Mesenchymal stem cell (in vitro differentiated cells and primary cell): ENCODE measurements at regions not wholly inside any gene's neighbourhood (a gene's known extent, or its start where the extent isn't known, plus 50 kb on each side); places are given as distances from the start of the nearest gene placed in this dataset.

Experiments
- DNase-seq: peaks from one replicate; pipeline ENCODE4 v3.0.0-alpha.2; 2013
- H2AFZ ChIP-seq: one replicate; pipeline ENCODE4 v1.6.1; 2013; ENCODE audit warnings: low read depth, mild to moderate bottlenecking, control low read depth, inconsistent platforms, low read length, moderate library complexity
- H2AK5ac ChIP-seq: 2 replicates; pipeline ENCODE4 v1.6.1; 2013; ENCODE audit warnings: low read length, moderate library complexity, mild to moderate bottlenecking, inconsistent platforms; ENCODE audit not compliant: severe bottlenecking
- H2BK120ac ChIP-seq: one replicate; pipeline ENCODE4 v1.6.1; 2013; ENCODE audit warnings: low read depth, mild to moderate bottlenecking, inconsistent platforms, low read length, moderate library complexity
- H2BK12ac ChIP-seq, 2 experiments: one replicate each; pipeline ENCODE4 v1.6.1; 2013; ENCODE audit warnings: inconsistent platforms in 2 of 2, low read length in 2 of 2, mild to moderate bottlenecking in 2 of 2, moderate library complexity in 2 of 2, control low read depth in 1 of 2
- H2BK15ac ChIP-seq: one replicate; pipeline ENCODE4 v1.6.1; 2013; ENCODE audit warnings: mild to moderate bottlenecking, low read depth, inconsistent platforms; ENCODE audit not compliant: poor library complexity, severe bottlenecking
- H2BK5ac ChIP-seq: 2 replicates; pipeline ENCODE4 v1.6.1; 2013; ENCODE audit warnings: low read depth, mild to moderate bottlenecking, low read length, control low read depth, inconsistent platforms; ENCODE audit not compliant: poor library complexity, severe bottlenecking
- H3K14ac ChIP-seq, 2 experiments: one replicate each; pipeline ENCODE4 v1.6.1; 2013; ENCODE audit warnings: inconsistent platforms in 2 of 2, low read length in 2 of 2, control low read depth in 1 of 2, mild to moderate bottlenecking in 1 of 2, moderate library complexity in 1 of 2
- H3K18ac ChIP-seq, 2 experiments: one replicate each; pipeline ENCODE4 v1.6.1; 2013; ENCODE audit warnings: inconsistent platforms in 2 of 2, low read length in 2 of 2, control low read depth in 1 of 2, low read depth in 1 of 2, mild to moderate bottlenecking in 1 of 2
- H3K23ac ChIP-seq, 2 experiments: one replicate each; pipeline ENCODE4 v1.6.1; 2013; ENCODE audit warnings: inconsistent platforms in 2 of 2, low read length in 2 of 2, mild to moderate bottlenecking in 2 of 2, moderate library complexity in 2 of 2, control low read depth in 1 of 2
- H3K27ac ChIP-seq: 2 replicates; pipeline ENCODE4 v1.5.1; 2013; ENCODE audit warnings: mild to moderate bottlenecking, moderate library complexity, low read length, control low read depth, inconsistent platforms; ENCODE audit not compliant: poor library complexity, severe bottlenecking
- H3K27me3 ChIP-seq, 2 experiments: 2 replicates each; pipeline versions ENCODE4 v1.6.1 to v1.7.0; 2013; ENCODE audit warnings: low read length in 2 of 2, mild to moderate bottlenecking in 2 of 2, moderate library complexity in 2 of 2, control low read depth in 1 of 2, inconsistent platforms in 1 of 2; ENCODE audit not compliant: control insufficient read depth in 1 of 2, insufficient read depth in 1 of 2
- H3K36me3 ChIP-seq, 2 experiments: 2 replicates each; pipeline versions ENCODE4 v1.6.1 to v1.7.0; 2013; ENCODE audit warnings: low read length in 2 of 2, control low read depth in 1 of 2, inconsistent platforms in 1 of 2, low read depth in 1 of 2, mild to moderate bottlenecking in 1 of 2; ENCODE audit not compliant: insufficient read depth in 2 of 2, control insufficient read depth in 1 of 2
- H3K4ac ChIP-seq, 2 experiments: one replicate each; pipeline ENCODE4 v1.6.1; 2013; ENCODE audit warnings: inconsistent platforms in 2 of 2, low read length in 2 of 2, mild to moderate bottlenecking in 2 of 2, moderate library complexity in 2 of 2, control low read depth in 1 of 2, low read depth in 1 of 2
- H3K4me1 ChIP-seq: 2 replicates; pipeline ENCODE4 v1.6.1; 2013; ENCODE audit warnings: low read depth, low read length, control low read depth; ENCODE audit not compliant: control insufficient read depth, insufficient read depth
- H3K4me2 ChIP-seq: 2 replicates; pipeline ENCODE4 v1.6.1; 2013; ENCODE audit warnings: low read length, mild to moderate bottlenecking, inconsistent platforms; ENCODE audit not compliant: poor library complexity, severe bottlenecking
- H3K4me3 ChIP-seq, 2 experiments: 2 replicates each; pipeline versions ENCODE4 v1.5.1 to v1.7.0; 2013; ENCODE audit warnings: low read length in 2 of 2, mild to moderate bottlenecking in 2 of 2, control low read depth in 1 of 2, low read depth in 1 of 2; ENCODE audit not compliant: insufficient read depth in 1 of 2
- H3K79me1 ChIP-seq: replicated peaks from 2 replicates; pipeline ENCODE4 v1.6.1; 2013; ENCODE audit warnings: mild to moderate bottlenecking, control low read depth, low read length, inconsistent platforms; ENCODE audit not compliant: poor library complexity, severe bottlenecking
- H3K9ac ChIP-seq: 2 replicates; pipeline ENCODE4 v1.7.0; 2013; ENCODE audit warnings: mild to moderate bottlenecking, low read length, moderate library complexity
- H3K9me3 ChIP-seq: 2 replicates; pipeline ENCODE4 v1.7.0; 2013; ENCODE audit warnings: mild to moderate bottlenecking, low read length; ENCODE audit not compliant: control insufficient read depth
- H4K8ac ChIP-seq: one replicate; pipeline ENCODE4 v1.6.1; 2013; ENCODE audit warnings: inconsistent platforms, mild to moderate bottlenecking, low read length, moderate library complexity
- H4K91ac ChIP-seq: one replicate; pipeline ENCODE4 v1.6.1; 2013; ENCODE audit warnings: mild to moderate bottlenecking, low read length, inconsistent platforms
- WGBS: methylation state at CpG from one replicate; pipeline ENCODE4 v1.1.7; 2013; ENCODE audit warnings: mixed read lengths; 5-methylcytosine and 5-hydroxymethylcytosine counted together

GRCh38 chr7:25882151-25882773 lies 269.7 kb upstream of the NFE2L3 start:
- peaks cover 41 to 76% of the 10 kb centered on the region in 2 experiments for H3K27me3 ChIP-seq
- no peak overlapping the region for H2BK120ac ChIP-seq
- H3K4me3 ChIP-seq, result no peak overlapping the region
- no peak overlapping the region for H3K14ac ChIP-seq
- no peaks in the 10 kb centered on the region for H3K9me3 ChIP-seq
- H3K18ac ChIP-seq, result no peak overlapping the region
- H3K4ac ChIP-seq, result no peak overlapping the region
- H3K23ac ChIP-seq, result no peak overlapping the region
- no peak overlapping the region for H2BK15ac ChIP-seq
- H4K91ac ChIP-seq, result no peak overlapping the region
- H3K36me3 ChIP-seq, result no peaks in the 10 kb centered on the region
- no peak overlapping the region for H3K4me2 ChIP-seq
- H3K79me1 ChIP-seq, result no peaks in the 10 kb centered on the region
- H2AK5ac ChIP-seq, result no peak overlapping the region
- no peak overlapping the region for H2BK5ac ChIP-seq
- no peak overlapping the region for H4K8ac ChIP-seq
- 84% methylated on average over 12 of the region's 13 CpGs for WGBS
- H3K9ac ChIP-seq, result no peak overlapping the region
- H3K27ac ChIP-seq, result no peak overlapping the region
- H3K4me1 ChIP-seq, result no peaks in the 10 kb centered on the region
- H2AFZ ChIP-seq, result no peak overlapping the region
- H2BK12ac ChIP-seq, result no peak overlapping the region
- DNase-seq, result no peak

DNA sequence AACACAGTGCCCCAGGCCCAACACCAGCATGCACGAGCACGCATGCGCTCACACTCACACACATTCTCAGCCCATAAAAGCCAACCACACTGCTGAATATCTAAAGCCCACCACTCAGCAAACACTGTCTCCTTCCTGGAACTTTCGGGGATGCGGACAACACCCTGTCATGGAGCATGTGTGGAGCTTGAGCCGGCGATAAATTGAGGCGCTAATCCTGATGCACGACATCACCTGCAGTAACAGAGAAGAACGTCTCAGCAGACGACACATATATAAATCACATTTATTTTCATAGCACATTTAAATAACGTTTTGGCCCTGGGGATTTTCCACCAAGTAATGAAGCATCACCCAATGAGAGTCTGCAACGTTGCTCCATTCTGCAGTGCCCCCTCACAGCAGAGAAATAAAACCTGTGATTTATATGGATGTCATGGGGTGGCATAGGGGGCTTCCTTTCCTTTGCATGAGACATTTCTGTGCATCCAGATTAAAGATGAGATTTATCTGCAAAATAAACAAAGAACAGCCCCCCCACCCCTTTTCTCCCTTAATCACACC lies 267.7 kb upstream of the NFE2L3 start:
- Histone ChIP-seq H3K79me1 (no peaks in the 10 kb centered on the region), H4K8ac (no peak overlapping the region), H2BK120ac (no peak overlapping the region), H2BK15ac (no peak overlapping the region), H3K9ac (no peak overlapping the region), H3K9me3 (no peaks in the 10 kb centered on the region), H2BK5ac (no peak overlapping the region), H3K4ac (no peak overlapping the region), H2BK12ac (no peak overlapping the region), H3K4me2 (no peak overlapping the region), H3K23ac (no peak overlapping the region), H3K14ac (no peak overlapping the region), H4K91ac (no peak overlapping the region), H3K4me3 (no peak overlapping the region), H3K18ac (no peak overlapping the region), H2AFZ (no peak overlapping the region), H3K36me3 (no peaks in the 10 kb centered on the region), H2AK5ac (no peak overlapping the region), H3K27me3 (peaks cover 24 to 72% of the 10 kb centered on the region in 2 experiments), H3K4me1 (no peaks in the 10 kb centered on the region), H3K27ac (no peak overlapping the region)
- no peak for DNase-seq
- 92% methylated on average over 13 of the region's 13 CpGs for WGBS

- no peak overlapping the region for H3K23ac ChIP-seq
- no peak overlapping the region for H2BK15ac ChIP-seq
- H2BK12ac ChIP-seq, result no peak overlapping the region
- H2BK5ac ChIP-seq, result no peak overlapping the region
- H3K4me2 ChIP-seq, result no peak overlapping the region
- H4K91ac ChIP-seq, result no peak overlapping the region
- H3K27ac ChIP-seq, result no peak overlapping the region
- no peak overlapping the region for H2AFZ ChIP-seq
- H3K9me3 ChIP-seq, result no peaks in the 10 kb centered on the region
- no peak overlapping the region for H3K14ac ChIP-seq
- H4K8ac ChIP-seq, result no peak overlapping the region
- no peak overlapping the region for H3K4me3 ChIP-seq
- H3K9ac ChIP-seq, result no peak overlapping the region
- H3K27me3 ChIP-seq, result peaks cover 27 to 74% of the 10 kb centered on the region in 2 experiments
- no peak overlapping the region for H3K4ac ChIP-seq
- H3K79me1 ChIP-seq, result no peaks in the 10 kb centered on the region
- no peaks in the 10 kb centered on the region for H3K36me3 ChIP-seq
- no peak overlapping the region for H3K18ac ChIP-seq
- no peak for DNase-seq
- H2BK120ac ChIP-seq, result no peak overlapping the region
- 77% methylated on average over 7 of the region's 7 CpGs for whole genome bisulfite sequencing
- H3K4me1 ChIP-seq, result no peaks in the 10 kb centered on the region
- no peak overlapping the region for H2AK5ac ChIP-seq
These were observed 266.9 kb upstream of the NFE2L3 start for GRCh38 chr7:25885057-25885576.

DNA sequence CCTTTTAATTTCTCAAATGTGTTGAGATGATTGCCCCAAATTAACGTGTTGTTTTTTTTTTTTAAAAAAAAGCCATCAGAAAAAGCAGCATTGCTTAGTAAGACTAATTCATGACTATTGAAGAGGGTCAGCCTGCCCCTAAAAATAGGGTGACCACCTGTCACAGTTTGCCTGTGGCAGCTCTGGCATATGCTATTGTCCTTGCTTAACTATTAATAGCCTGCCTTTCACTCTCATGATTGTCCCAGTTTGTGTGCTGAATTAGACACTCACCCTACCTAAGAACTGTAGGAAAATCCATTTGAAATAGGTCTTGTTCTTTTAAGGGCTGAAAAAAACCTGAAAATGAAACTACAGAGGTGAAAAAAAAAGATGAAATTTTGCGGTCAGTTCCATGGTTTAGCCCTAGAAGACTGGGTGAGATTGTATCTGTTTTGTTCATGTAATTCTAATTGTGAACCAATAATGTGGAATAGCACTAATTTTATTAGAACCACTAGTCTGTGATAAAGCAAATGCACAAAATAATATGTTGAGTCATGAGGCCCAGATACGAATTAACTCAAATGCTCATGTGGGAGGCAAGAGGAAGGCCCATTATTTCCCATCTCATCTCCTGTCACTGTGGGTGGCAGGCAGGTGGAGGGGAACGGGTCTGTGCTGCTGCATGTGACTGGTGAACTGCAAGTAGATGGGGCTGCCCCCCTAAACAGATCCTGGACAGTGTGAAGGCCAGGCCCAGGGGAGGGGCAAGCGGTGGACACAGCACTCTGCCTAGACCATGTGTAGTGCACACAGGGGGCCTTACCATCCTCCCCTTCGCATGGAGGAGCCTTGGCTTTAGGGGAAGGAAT lies 265.4 kb upstream of the NFE2L3 start:
- 87% methylated on average over 6 of the region's 6 CpGs for WGBS
- H3K79me1 ChIP-seq, result no peaks in the 10 kb centered on the region
- no peaks in the 10 kb centered on the region for H3K4me1 ChIP-seq
- DNase-seq, result no peak
- H3K36me3 ChIP-seq, result no peaks in the 10 kb centered on the region
- no peak overlapping the region for H2AFZ ChIP-seq
- H3K27ac ChIP-seq, result no peak overlapping the region
- H2BK5ac ChIP-seq, result no peak overlapping the region
- H3K23ac ChIP-seq, result no peak overlapping the region
- H2BK12ac ChIP-seq, result no peak overlapping the region
- no peak overlapping the region for H2AK5ac ChIP-seq
- peak overlapping the region in 1 of 2 experiments; percentile 53 for H3K14ac ChIP-seq
- H3K4me3 ChIP-seq, result no peak overlapping the region
- no peak overlapping the region for H3K4ac ChIP-seq
- H3K27me3 ChIP-seq, result peaks cover 21 to 63% of the 10 kb centered on the region in 2 experiments
- H4K91ac ChIP-seq, result peak overlapping the region; percentile 43
- H3K9me3 ChIP-seq, result no peaks in the 10 kb centered on the region
- no peak overlapping the region for H2BK15ac ChIP-seq
- no peak overlapping the region for H4K8ac ChIP-seq
- no peak overlapping the region for H3K4me2 ChIP-seq
- H3K18ac ChIP-seq, result no peak overlapping the region
- H3K9ac ChIP-seq, result no peak overlapping the region
- H2BK120ac ChIP-seq, result no peak overlapping the region
